ENCODE measurements at regions not wholly inside any gene's neighbourhood (a gene's known extent, or its start where the extent isn't known, plus 50 kb on each side); places are given as distances from the start of the nearest gene placed in this dataset.
"Not testable (repeated sequence)": the region's sequence is repeated elsewhere in the genome, so short reads cannot be mapped to it uniquely, and the experiment has no call there.

- Histone ChIP-seq H3K27me3 (peaks cover 15% of the 10 kb centered on the region), H3K4me1 (no peaks in the 10 kb centered on the region), H3K36me3 (no peaks in the 10 kb centered on the region), H3K27ac (no peak overlapping the region), H3K4me3 (no peak overlapping the region), H3K9me3 (no peaks in the 10 kb centered on the region)
- no peak for DNase-seq (ENCODE audit: low spot score in 2 of 2)
- WGBS, result 68% methylated on average over 9 of the region's 9 CpGs
- TF ChIP-seq POLR2A (IDR thresholded peaks at IDR 0.05), result no peak
- TF ChIP-seq CTCF (IDR thresholded peaks at IDR 0.05), result no peak
- TF ChIP-seq EP300 (IDR thresholded peaks at IDR 0.05), result no peak
- TF ChIP-seq POLR2AphosphoS5 (IDR thresholded peaks at IDR 0.05), result no peak
These were observed 325.8 kb upstream of the CCL2 start for GRCh38 chr17:33929181-33929724.

GRCh38 chr17:33931148-33931814 lies 323.8 kb upstream of the CCL2 start:
- not testable (repeated sequence) for DNase-seq (ENCODE audit: low spot score in 2 of 2); H3K27me3 ChIP-seq
- 81% methylated on average over 19 of the region's 19 CpGs for WGBS

GRCh38 chr17:33932996-33933395 lies 322.1 kb upstream of the CCL2 start:
- Histone ChIP-seq H3K4me3 (no peak overlapping the region), H3K27me3 (peaks cover 3% of the 10 kb centered on the region), H3K9me3 (no peaks in the 10 kb centered on the region), H3K4me1 (no peaks in the 10 kb centered on the region), H3K27ac (no peak overlapping the region), H3K36me3 (no peaks in the 10 kb centered on the region)
- WGBS, result 80% methylated on average over 2 of the region's 2 CpGs
- TF ChIP-seq CTCF (IDR thresholded peaks at IDR 0.05), result no peak
- no peak for TF ChIP-seq POLR2AphosphoS5 (IDR thresholded peaks at IDR 0.05)
- TF ChIP-seq EP300 (IDR thresholded peaks at IDR 0.05), result no peak
- no peak for TF ChIP-seq POLR2A (IDR thresholded peaks at IDR 0.05)
- DNase-seq (ENCODE audit: low spot score in 2 of 2), result no peak

More at GRCh38 chr17:33931148-33931814, 323.8 kb upstream of the CCL2 start:
- H3K36me3 ChIP-seq, H3K27ac ChIP-seq, H3K4me3 ChIP-seq, H3K9me3 ChIP-seq, H3K4me1 ChIP-seq: not testable (repeated sequence)

GRCh38 chr17:33933576-33933975 lies 321.5 kb upstream of the CCL2 start:
- no peak for TF ChIP-seq POLR2A (IDR thresholded peaks at IDR 0.05)
- no peak for TF ChIP-seq POLR2AphosphoS5 (IDR thresholded peaks at IDR 0.05)
- no peak for TF ChIP-seq CTCF (IDR thresholded peaks at IDR 0.05)
- TF ChIP-seq EP300 (IDR thresholded peaks at IDR 0.05), result no peak
- Histone ChIP-seq H3K4me3 (no peak overlapping the region), H3K4me1 (no peaks in the 10 kb centered on the region), H3K27me3 (peaks cover 3% of the 10 kb centered on the region), H3K36me3 (no peaks in the 10 kb centered on the region), H3K9me3 (no peaks in the 10 kb centered on the region), H3K27ac (no peak overlapping the region)
- 70% methylated on average over 5 of the region's 5 CpGs for WGBS
- DNase-seq (ENCODE audit: low spot score in 2 of 2), result no peak

GRCh38 chr17:33934696-33935095 lies 320.4 kb upstream of the CCL2 start:
- no peaks in the 10 kb centered on the region for H3K36me3 ChIP-seq
- H3K4me3 ChIP-seq, result no peak overlapping the region
- no peaks in the 10 kb centered on the region for H3K27me3 ChIP-seq
- no peaks in the 10 kb centered on the region for H3K4me1 ChIP-seq
- TF ChIP-seq POLR2A (IDR thresholded peaks at IDR 0.05) (no peak), EP300 (IDR thresholded peaks at IDR 0.05) (no peak), POLR2AphosphoS5 (IDR thresholded peaks at IDR 0.05) (no peak), CTCF (IDR thresholded peaks at IDR 0.05) (no peak)
- no peak overlapping the region for H3K27ac ChIP-seq
- no peak for DNase-seq (ENCODE audit: low spot score in 2 of 2)
- 82% methylated on average over 1 of the region's 1 CpG for WGBS
- no peaks in the 10 kb centered on the region for H3K9me3 ChIP-seq
